Caco-2 (cell line): ENCODE measurements at regions not wholly inside any gene's neighbourhood (a gene's known extent, or its start where the extent isn't known, plus 50 kb on each side); places are given as distances from the start of the nearest gene placed in this dataset.

ENCODE experiments used
- BruUV-seq: library from RNA; stranded (reverse); fragments of 400-500 nt; replicated peaks from 2 replicates; lab custom pipeline; 2021; lab: Mats Ljungman, UMichigan
- CTCF ChIA-PET: fragments of 300-600 bp; sonication (Branson Sonifier 250); formaldehyde crosslinking; loops from one replicate; lab custom pipeline; 2022; ENCODE audit warnings: antibody characterized with exemption; lab: Charles Lee
- POLR2A ChIA-PET: fragments of 300-600 bp; sonication (Branson Sonifier 250); formaldehyde crosslinking; loops from one replicate; lab custom pipeline; 2022; ENCODE audit warnings: antibody characterized with exemption; lab: Charles Lee
- DNase-seq, 2 experiments: peaks; one replicate each; pipeline versions ENCODE4 v3.0.0 to v3.0.0-alpha.2; 2020 to 2022
- H3K27me3 ChIP-seq: replicated peaks from 2 replicates; pipeline ENCODE4 v1.6.0; 2011; ENCODE audit warnings: low read length; ENCODE audit not compliant: control insufficient read depth, insufficient read depth
- H3K36me3 ChIP-seq: 2 replicates; pipeline ENCODE4 v1.5.1; 2011; ENCODE audit warnings: low read length; ENCODE audit not compliant: control insufficient read depth, insufficient read depth
- H3K4me1 ChIP-seq: fragments of 250-450 bp; sonication (Bioruptor Pico); 2 replicates; pipeline ENCODE4 v1.5.1; 2020; ENCODE audit warnings: mild to moderate bottlenecking
- H3K4me3 ChIP-seq: 2 replicates; pipeline ENCODE4 v1.5.1; 2011; ENCODE audit warnings: low read depth, mild to moderate bottlenecking, control low read depth, low read length
- H3K9me3 ChIP-seq: fragments of 250-450 bp; sonication (Bioruptor Pico); 2 replicates; pipeline ENCODE4 v1.5.1; 2020; ENCODE audit warnings: mild to moderate bottlenecking, moderate library complexity
- H3K27ac Mint-ChIP-seq: one replicate; pipeline ENCODE4 v1.8.0; 2022; ENCODE audit warnings: mixed read lengths; ENCODE audit not compliant: unreplicated experiment
- H3K27me3 Mint-ChIP-seq: one replicate; pipeline ENCODE4 v1.8.0; 2022; ENCODE audit warnings: mixed read lengths; ENCODE audit not compliant: insufficient read depth, unreplicated experiment
- H3K36me3 Mint-ChIP-seq: one replicate; pipeline ENCODE4 v1.8.0; 2022; ENCODE audit warnings: mild to moderate bottlenecking, mixed read lengths; ENCODE audit not compliant: insufficient read depth, unreplicated experiment
- H3K4me1 Mint-ChIP-seq: one replicate; pipeline ENCODE4 v1.8.0; 2022; ENCODE audit warnings: low read depth, mixed read lengths; ENCODE audit not compliant: unreplicated experiment
- H3K4me3 Mint-ChIP-seq: one replicate; pipeline ENCODE4 v1.8.0; 2022; ENCODE audit warnings: mild to moderate bottlenecking, moderate library complexity, mixed read lengths; ENCODE audit not compliant: unreplicated experiment
- H3K9me3 Mint-ChIP-seq: one replicate; pipeline ENCODE4 v1.8.0; 2022; ENCODE audit warnings: mixed read lengths; ENCODE audit not compliant: unreplicated experiment
- CTCF ChIP-seq, 2 experiments: fragments of 200-600 bp in 1 of 2; IDR thresholded peaks; 1 replicate in 1 of 2; 2 replicates in 1 of 2; pipeline versions ENCODE4 v1.5.1 to v1.8.0; 2011 to 2022; ENCODE audit warnings: antibody characterized with exemption in 1 of 2, control low read depth in 1 of 2, inconsistent platforms in 1 of 2, low read depth in 1 of 2, low read length in 1 of 2, mild to moderate bottlenecking in 1 of 2, moderate library complexity in 1 of 2; ENCODE audit not compliant: insufficient read depth in 1 of 2, severe bottlenecking in 1 of 2, unreplicated experiment in 1 of 2
- intact Hi-C: fragments of 100-400 bp; cut with micrococcal nuclease; formaldehyde crosslinking; loops from one replicate; pipeline ENCODE4 v1.10.0; 2022; ENCODE audit not compliant: unreplicated experiment

- no TSS peak for BruUV-seq
- no peak overlapping the region for H3K4me3 Mint-ChIP-seq
- ChIA-PET CTCF (no interaction called here), POLR2A (no interaction called here)
- no peaks in the 10 kb centered on the region for H3K9me3 Mint-ChIP-seq
- no peaks in the 10 kb centered on the region for H3K36me3 ChIP-seq
- H3K4me3 ChIP-seq = no peak overlapping the region
- H3K9me3 ChIP-seq = no peaks in the 10 kb centered on the region
- H3K4me1 Mint-ChIP-seq = no peaks in the 10 kb centered on the region
- DNase-seq = no peak
- H3K27me3 Mint-ChIP-seq = peaks cover 2% of the 10 kb centered on the region
- no peak overlapping the region for H3K27ac Mint-ChIP-seq
- no peaks in the 10 kb centered on the region for H3K27me3 ChIP-seq
- no peak for TF ChIP-seq CTCF (IDR thresholded peaks at IDR 0.05; ENCODE audit: insufficient read depth in 1 of 2, low read depth in 1 of 2, low read length in 1 of 2, severe bottlenecking in 1 of 2, unreplicated experiment in 1 of 2)
- no peaks in the 10 kb centered on the region for H3K36me3 Mint-ChIP-seq
- H3K4me1 ChIP-seq = no peaks in the 10 kb centered on the region
- intact Hi-C loops = no loop called here
Measured at GRCh38 chr9:3768286-3768685, 242.5 kb upstream of the RFX3 start.

DNA sequence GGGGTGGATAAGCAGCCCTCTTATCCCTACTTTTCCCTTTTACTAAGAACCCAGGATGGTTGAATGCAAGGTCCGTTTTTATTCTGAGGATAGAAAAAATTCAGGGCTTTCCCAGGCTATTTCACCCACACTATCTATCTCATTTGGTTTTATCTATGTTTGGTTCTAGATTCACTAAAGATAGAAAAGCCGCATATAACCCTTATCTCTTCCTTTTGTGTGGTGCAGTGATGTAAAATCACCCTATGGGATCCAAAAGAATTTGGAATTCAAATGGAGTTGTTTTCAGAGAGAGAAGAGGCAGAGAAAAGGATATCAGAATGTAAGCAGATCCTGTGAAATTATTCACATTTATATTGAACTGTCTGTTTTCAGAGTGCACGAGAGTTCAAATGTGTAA, 236.3 kb upstream of the RFX3 start:
- H3K27ac Mint-ChIP-seq = no peak overlapping the region
- H3K27me3 Mint-ChIP-seq = peaks cover 2% of the 10 kb centered on the region
- ChIA-PET CTCF (no interaction called here), POLR2A (no interaction called here)
- Histone ChIP-seq H3K4me1 (peaks cover 6% of the 10 kb centered on the region; the same call in 1 of the 2 replicates), H3K9me3 (no peaks in the 10 kb centered on the region), H3K36me3 (no peaks in the 10 kb centered on the region), H3K4me3 (no peak overlapping the region), H3K27me3 (no peaks in the 10 kb centered on the region)
- BruUV-seq = no TSS peak
- no peak overlapping the region for H3K4me3 Mint-ChIP-seq
- intact Hi-C loops = no loop called here
- H3K36me3 Mint-ChIP-seq = no peaks in the 10 kb centered on the region
- no peaks in the 10 kb centered on the region for H3K4me1 Mint-ChIP-seq
- no peak for DNase-seq
- TF ChIP-seq CTCF (IDR thresholded peaks at IDR 0.05; ENCODE audit: insufficient read depth in 1 of 2, low read depth in 1 of 2, low read length in 1 of 2, severe bottlenecking in 1 of 2, unreplicated experiment in 1 of 2) = no peak
- no peaks in the 10 kb centered on the region for H3K9me3 Mint-ChIP-seq

DNA sequence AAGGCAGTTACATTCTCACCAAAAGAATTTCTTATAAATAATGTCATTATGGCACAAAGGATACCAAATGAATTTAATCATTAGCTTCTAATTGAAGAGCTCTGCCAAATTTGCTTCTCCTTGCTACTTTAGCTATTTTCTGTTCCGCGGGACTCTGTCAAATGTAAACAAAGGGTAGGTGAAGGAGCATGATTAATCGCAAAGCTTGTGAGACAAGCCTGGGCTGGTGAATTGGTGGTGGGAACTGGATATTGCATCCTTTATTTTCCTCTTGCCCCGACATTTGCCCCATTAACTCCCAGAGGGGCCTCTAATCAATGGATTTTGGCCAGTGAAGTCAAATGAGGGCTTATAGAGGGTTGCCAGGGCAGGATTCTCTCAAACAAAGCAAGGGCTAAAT, 234.2 kb upstream of the RFX3 start:
- no peak for DNase-seq
- intact Hi-C loops = no loop called here
- H3K9me3 ChIP-seq = no peaks in the 10 kb centered on the region
- no peak for TF ChIP-seq CTCF (IDR thresholded peaks at IDR 0.05; ENCODE audit: insufficient read depth in 1 of 2, low read depth in 1 of 2, low read length in 1 of 2, severe bottlenecking in 1 of 2, unreplicated experiment in 1 of 2)
- Mint-ChIP-seq H3K9me3 (no peaks in the 10 kb centered on the region), H3K4me3 (no peak overlapping the region), H3K36me3 (no peaks in the 10 kb centered on the region), H3K27me3 (no peaks in the 10 kb centered on the region), H3K4me1 (no peaks in the 10 kb centered on the region), H3K27ac (no peak overlapping the region)
- no peaks in the 10 kb centered on the region for H3K27me3 ChIP-seq
- H3K36me3 ChIP-seq = no peaks in the 10 kb centered on the region
- ChIA-PET CTCF (no interaction called here), POLR2A (no interaction called here)
- peaks cover 6% of the 10 kb centered on the region; the same call in 1 of the 2 replicates for H3K4me1 ChIP-seq
- H3K4me3 ChIP-seq = no peak overlapping the region
- no TSS peak for BruUV-seq
